K562 (cell line): ENCODE measurements at regions not wholly inside any gene's neighbourhood (a gene's known extent, or its start where the extent isn't known, plus 50 kb on each side); places are given as distances from the start of the nearest gene placed in this dataset.

Source experiments
- ATAC-seq: fragments of 200-7000 bp; cut with Tn5 transposase; 3 replicates; pipeline ENCODE4 v1.9.1; 2020; ENCODE audit warnings: moderate library complexity
- BruUV-seq: library from RNA; stranded (reverse); fragments of 400-500 nt; replicated peaks from 2 replicates; lab custom pipeline; 2021; lab: Mats Ljungman, UMichigan
- CTCF ChIA-PET: fragments of 300-600 bp; formaldehyde crosslinking; extraction: SDS; loops from one replicate; lab custom pipeline; 2021; ENCODE audit warnings: low intra/inter-chr PET ratio; lab: Yijun Ruan, JAX
- POLR2A ChIA-PET: fragments of 300-600, 350-650 bp; sonication (Branson Sonifier 250); formaldehyde crosslinking; extraction: SDS; loops from one replicate; lab custom pipeline; 2021; ENCODE audit warnings: antibody characterized with exemption, inconsistent platforms; lab: Yijun Ruan, JAX
- DNase-seq, 4 experiments: peaks; one replicate each; pipeline versions ENCODE4 v3.0.0 to v3.0.0-alpha.2; 2011 to 2018; ENCODE audit warnings: low spot score in 3 of 4, mixed read lengths in 3 of 4; ENCODE audit errors: extremely low read depth in 1 of 4
- FAIRE-seq: peaks from 2 replicates; lab custom pipeline; 2011; peaks lifted over from hg19 to GRCh38; lab: Jason Lieb, UNC
- H2AFZ ChIP-seq: 2 replicates; pipeline ENCODE4 v1.6.0; 2011; ENCODE audit warnings: low read depth, low read length, control low read depth, inconsistent platforms
- H3K27ac ChIP-seq: fragments of 200-600 bp; 3 replicates; pipeline ENCODE4 v1.8.0; 2011; ENCODE audit warnings: low read depth, mild to moderate bottlenecking, control low read depth, inconsistent platforms, low read length, moderate library complexity, mixed read lengths; ENCODE audit errors: extremely low read depth
- H3K27me3 ChIP-seq, 2 experiments: fragments of 300-600 bp in 1 of 2; 2 replicates in 1 of 2; 3 replicates in 1 of 2; pipeline versions ENCODE4 v1.6.0 to v1.8.0; 2011; ENCODE audit warnings: inconsistent platforms in 2 of 2, low read length in 2 of 2, mild to moderate bottlenecking in 1 of 2, mixed read lengths in 1 of 2, moderate library complexity in 1 of 2; ENCODE audit not compliant: control insufficient read depth in 2 of 2, insufficient read depth in 2 of 2
- H3K36me3 ChIP-seq: fragments of 300-600 bp; 3 replicates; pipeline ENCODE4 v1.8.0; 2011; ENCODE audit warnings: mild to moderate bottlenecking, low read length, inconsistent platforms; ENCODE audit not compliant: control insufficient read depth, insufficient read depth
- H3K4me1 ChIP-seq, 2 experiments: fragments of 200-600 bp in 1 of 2; replicated peaks in 1 of 2; 2 replicates in 1 of 2; 3 replicates in 1 of 2; pipeline versions ENCODE4 v1.5.1 to v1.8.0; 2011; ENCODE audit warnings: inconsistent platforms in 2 of 2, low read length in 2 of 2, mild to moderate bottlenecking in 1 of 2, mixed read lengths in 1 of 2, moderate library complexity in 1 of 2; ENCODE audit not compliant: control insufficient read depth in 2 of 2, insufficient read depth in 2 of 2
- H3K4me2 ChIP-seq: 2 replicates; pipeline ENCODE4 v1.6.1; 2011; ENCODE audit warnings: low read length, control low read depth, inconsistent platforms, mixed read lengths; ENCODE audit not compliant: insufficient read depth
- H3K4me3 ChIP-seq: fragments of 200-600 bp; sonication (generic), shearing (Covaris generic); 2 replicates; pipeline ENCODE4 v1.5.1; 2016; ENCODE audit warnings: control low read depth, inconsistent platforms
- H3K79me2 ChIP-seq: fragments of 200-600 bp; 3 replicates; pipeline ENCODE4 v1.8.0; 2011; ENCODE audit warnings: low read length, inconsistent platforms; ENCODE audit not compliant: control insufficient read depth, insufficient read depth
- H3K9ac ChIP-seq, 2 experiments: 2 replicates each; pipeline versions ENCODE4 v1.6.0 to v1.6.1; 2011; ENCODE audit warnings: low read depth in 2 of 2, low read length in 2 of 2, control low read depth in 1 of 2, inconsistent platforms in 1 of 2, mild to moderate bottlenecking in 1 of 2, mixed read lengths in 1 of 2; ENCODE audit not compliant: insufficient read depth in 1 of 2
- H3K9me1 ChIP-seq: one replicate; pipeline ENCODE4 v1.6.0; 2011; ENCODE audit warnings: inconsistent platforms, mild to moderate bottlenecking, low read length, moderate library complexity; ENCODE audit not compliant: control insufficient read depth, insufficient read depth
- H3K9me3 ChIP-seq: replicated peaks from 2 replicates; pipeline ENCODE4 v1.5.1; 2011; ENCODE audit warnings: low read depth, low read length, inconsistent platforms; ENCODE audit not compliant: control insufficient read depth, insufficient read depth
- H4K20me1 ChIP-seq: replicated peaks from 2 replicates; pipeline ENCODE4 v1.6.1; 2011; ENCODE audit warnings: low read length, inconsistent platforms, mixed read lengths; ENCODE audit not compliant: control insufficient read depth, insufficient read depth
- ARID3B ChIP-seq: fragments of 250-450 bp; sonication (Bioruptor Pico); IDR thresholded peaks from 2 replicates; pipeline ENCODE4 v1.4.0; 2020; ENCODE audit warnings: borderline replicate concordance
- CTCF ChIP-seq, 3 experiments: IDR thresholded peaks in 2 of 3; conservative IDR thresholded peaks in 1 of 3; 2 replicates each; pipeline ENCODE4 v1.5.1; 2011 to 2012; ENCODE audit warnings: low read length in 3 of 3, mild to moderate bottlenecking in 3 of 3, control low read depth in 2 of 3, improper control_type of control experiment in 1 of 3, inconsistent platforms in 1 of 3, low read depth in 1 of 3, mixed read lengths in 1 of 3, moderate library complexity in 1 of 3; ENCODE audit not compliant: insufficient read depth in 2 of 3
- ETV1 ChIP-seq: fragments of 450-650 bp; conservative IDR thresholded peaks from 2 replicates; pipeline ENCODE4 v1.6.1; 2016; ENCODE audit warnings: missing genetic modification characterization, control low read depth, low read depth, missing compliant biosample characterization
- ETV6 ChIP-seq, 3 experiments: fragments of 150-350 bp in 1 of 3; sonication (generic) in 1 of 3; formaldehyde crosslinking in 1 of 3; IDR thresholded peaks; 2 replicates each; pipeline versions ENCODE4 v1.6.1 to v1.8.0; 2014 to 2022; ENCODE audit warnings: borderline replicate concordance in 2 of 3, low read depth in 2 of 3, antibody characterized with exemption in 1 of 3, low read length in 1 of 3, mild to moderate bottlenecking in 1 of 3, missing genetic modification reagents in 1 of 3
- IRF2 ChIP-seq: sonication (generic); formaldehyde crosslinking; IDR thresholded peaks from 2 replicates; pipeline ENCODE4 v1.8.1; 2022; ENCODE audit warnings: mild to moderate bottlenecking, missing genetic modification reagents
- THRB ChIP-seq: fragments of 450-650 bp; formaldehyde crosslinking; conservative IDR thresholded peaks from 2 replicates; pipeline ENCODE4 v1.4.0; 2022; ENCODE audit warnings: mild to moderate bottlenecking, missing genetic modification characterization
- TRIM28 ChIP-seq: fragments of 450-650 bp; IDR thresholded peaks from 2 replicates; pipeline ENCODE4 v1.6.1; 2017
- ZBTB49 ChIP-seq: sonication (generic); formaldehyde crosslinking; IDR thresholded peaks from 2 replicates; pipeline ENCODE4 v1.8.0; 2022; ENCODE audit warnings: missing genetic modification reagents, mild to moderate bottlenecking, borderline replicate concordance
- ZKSCAN3 ChIP-seq: fragments of 250-450 bp; sonication (Bioruptor Pico); IDR thresholded peaks from 2 replicates; pipeline ENCODE4 v1.4.0; 2020
- ZNF263 ChIP-seq: sonication (generic); formaldehyde crosslinking; IDR thresholded peaks from 2 replicates; pipeline ENCODE4 v1.8.0; 2022; ENCODE audit warnings: mild to moderate bottlenecking, missing genetic modification reagents, borderline replicate concordance
- ZNF408 ChIP-seq: fragments of 250-450 bp; sonication (Bioruptor Pico); IDR thresholded peaks from 2 replicates; pipeline ENCODE4 v1.4.0; 2020; ENCODE audit warnings: low read depth, mild to moderate bottlenecking, moderate library complexity
- ZNF507 ChIP-seq: conservative IDR thresholded peaks from 2 replicates; pipeline ENCODE4 v1.6.1; 2017; ENCODE audit warnings: missing genetic modification characterization, missing compliant biosample characterization
- WGBS: fragments of 100-300 bp; shearing (Covaris generic); methylation state at CpG from one replicate; pipeline ENCODE4 v1.1.6; 2016; ENCODE audit warnings: low coverage, mixed read lengths; ENCODE audit not compliant: insufficient coverage; ENCODE audit errors: missing lambda C conversion rate; 5-methylcytosine and 5-hydroxymethylcytosine counted together
- in situ Hi-C: fragments of 300-500 bp; cut with MboI; formaldehyde crosslinking; loops from 4 replicates; pipeline ENCODE4 v1.15.0; 2018; ENCODE audit warnings: inconsistent platforms, mixed read lengths
- intact Hi-C: fragments of 100-400 bp; cut with micrococcal nuclease; formaldehyde crosslinking; loops from 2 replicates; pipeline ENCODE4 v1.14.2; 2022

- TF ChIP-seq ETV6 (IDR thresholded peaks at IDR 0.05; ENCODE audit: borderline replicate concordance in 1 of 2, low read depth in 2 of 2, low read length in 1 of 2) = no peak
- TF ChIP-seq ETV6 (CRISPR knock-in tag; IDR thresholded peaks at IDR 0.05; ENCODE audit: borderline replicate concordance) = no peak
- TF ChIP-seq ZBTB49 (CRISPR knock-in tag) = no peak
- no peak for TF ChIP-seq ZNF263
- TF ChIP-seq, all 486 proteins: peak for 0
Observed at GRCh38 chr11:29125606-29126005, 891.2 kb downstream of the KCNA4 start (continued).

GRCh38 chr11:29124470-29124869 is 892.4 kb downstream of the KCNA4 start:
- in situ Hi-C loops (no loop called here), intact Hi-C loops (no loop called here)
- CTCF ChIA-PET = no interaction called here
- Histone ChIP-seq H3K27ac (no peak overlapping the region), H3K4me2 (no peak overlapping the region), H3K4me1 (no peaks in the 10 kb centered on the region), H3K27me3 (no peaks in the 10 kb centered on the region), H2AFZ (no peak overlapping the region), H3K9ac (no peak overlapping the region), H3K9me1 (no peaks in the 10 kb centered on the region), H3K4me3 (no peak overlapping the region), H3K9me3 (peaks cover 2% of the 10 kb centered on the region; the same call in 1 of the 2 replicates), H3K36me3 (no peaks in the 10 kb centered on the region), H3K79me2 (no peaks in the 10 kb centered on the region), H4K20me1 (no peaks in the 10 kb centered on the region)
- DNase-seq = no peak
- BruUV-seq = no TSS peak
- POLR2A ChIA-PET = no interaction called here
- WGBS = under 1% methylated on average over 8 of the region's 8 CpGs
- FAIRE-seq = no peak
- no peak for ATAC-seq
- TF ChIP-seq ARID3B (no peak), IRF2 (no peak), ZKSCAN3 (no peak), ZNF507 (tag) (no peak), ZNF408 (CRISPR knock-in tag) (no peak), TRIM28 (no peak), CTCF (IDR thresholded peaks at IDR 0.05 in 2 of 3, conservative IDR thresholded peaks at IDR 0.05 in 1 of 3; ENCODE audit: insufficient read depth in 2 of 3, low read depth in 1 of 3, low read length in 3 of 3) (no peak), ETV1 (no peak), THRB (no peak)
